ENCODE measurements at regions not wholly inside any gene's neighbourhood (a gene's known extent, or its start where the extent isn't known, plus 50 kb on each side); places are given as distances from the start of the nearest gene placed in this dataset.

DNA sequence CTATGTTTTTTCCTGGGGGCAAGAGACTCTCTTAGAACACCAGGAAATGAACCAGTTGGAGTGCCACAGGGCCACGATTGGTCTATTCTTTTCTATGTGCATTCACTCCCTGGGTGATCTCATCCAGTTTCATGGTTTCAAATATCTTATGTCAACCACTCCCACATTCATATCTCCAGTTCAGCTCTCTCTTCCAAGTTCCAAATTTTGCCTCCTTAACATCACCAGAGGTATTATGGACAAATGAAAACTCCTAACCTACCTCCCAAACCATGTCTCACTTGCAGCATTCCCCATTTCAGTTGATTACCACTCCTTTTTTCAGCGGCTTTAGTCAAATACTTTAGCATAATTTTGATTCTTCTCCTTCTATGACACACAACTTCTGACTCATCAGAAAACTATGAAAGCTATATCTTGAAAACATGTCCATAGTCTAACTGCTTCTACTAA lies 203.1 kb upstream of the SEMA6D start:
- H3K36me3 ChIP-seq (ENCODE audit: control insufficient read depth, insufficient read depth, low read length), result no peaks in the 10 kb centered on the region
- H3K27ac ChIP-seq (ENCODE audit: low read depth, low read length), result no peak overlapping the region
- H3K9me3 ChIP-seq (ENCODE audit: control insufficient read depth, insufficient read depth, low read length), result no peaks in the 10 kb centered on the region
- no peaks in the 10 kb centered on the region for H3K27me3 ChIP-seq (ENCODE audit: control insufficient read depth, insufficient read depth, low read length)
- H3K9ac ChIP-seq (ENCODE audit: low read depth, low read length), result no peak overlapping the region
- no peaks in the 10 kb centered on the region for H3K4me1 ChIP-seq (ENCODE audit: control insufficient read depth, insufficient read depth, low read length)
- H3K4me3 ChIP-seq (ENCODE audit: low read depth, low read length), result no peak overlapping the region

DNA sequence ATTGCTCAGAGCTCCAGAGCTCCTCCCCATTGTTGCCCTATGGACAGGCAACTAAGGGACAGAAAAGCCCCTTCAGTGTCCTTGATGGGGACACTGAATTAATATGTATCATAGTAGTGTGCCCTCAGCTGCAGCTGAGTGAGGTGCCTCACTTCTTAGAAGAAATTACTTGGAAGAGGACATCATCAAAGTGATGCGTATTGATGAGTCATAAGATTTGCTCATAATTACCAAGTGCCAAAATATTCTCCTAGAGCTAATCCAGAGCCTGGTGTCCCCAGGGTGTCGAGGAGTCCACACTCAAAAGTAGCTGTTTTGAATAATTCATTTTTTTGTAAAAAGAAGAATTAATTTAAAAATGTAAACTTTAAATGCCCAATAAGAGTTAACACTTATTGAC lies 200.7 kb upstream of the SEMA6D start:
- H3K9me3 ChIP-seq (ENCODE audit: control insufficient read depth, insufficient read depth, low read length), result no peaks in the 10 kb centered on the region

DNA sequence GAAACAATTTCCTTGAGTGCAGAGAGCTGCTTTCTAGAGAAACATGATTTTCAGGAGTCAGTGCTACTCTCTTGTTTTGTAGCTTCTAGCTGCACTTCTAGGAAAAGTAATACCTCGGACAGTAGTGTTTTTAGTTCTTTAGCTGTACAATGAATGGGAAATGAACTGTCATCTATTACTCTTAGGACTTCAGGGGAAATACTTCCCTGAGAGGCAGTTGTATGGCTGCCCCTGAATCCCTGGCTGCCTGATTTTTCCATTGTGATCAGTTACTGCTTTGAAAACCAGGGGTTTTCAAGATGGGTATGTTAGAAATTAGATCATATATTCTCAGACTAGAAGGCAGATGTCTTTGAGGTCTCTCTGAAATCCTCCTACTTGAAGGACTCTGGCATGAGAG lies 200.3 kb upstream of the SEMA6D start:
- Histone ChIP-seq H3K27me3 (ENCODE audit: control insufficient read depth, insufficient read depth, low read length) (no peaks in the 10 kb centered on the region), H3K4me1 (ENCODE audit: control insufficient read depth, insufficient read depth, low read length) (no peaks in the 10 kb centered on the region), H3K36me3 (ENCODE audit: control insufficient read depth, insufficient read depth, low read length) (no peaks in the 10 kb centered on the region), H3K27ac (ENCODE audit: low read depth, low read length) (no peak overlapping the region), H3K9ac (ENCODE audit: low read depth, low read length) (no peak overlapping the region), H3K9me3 (ENCODE audit: control insufficient read depth, insufficient read depth, low read length) (no peaks in the 10 kb centered on the region), H3K4me3 (ENCODE audit: low read depth, low read length) (no peak overlapping the region)

More for the DNA sequence above, 200.7 kb upstream of the SEMA6D start:
- no peak overlapping the region for H3K9ac ChIP-seq (ENCODE audit: low read depth, low read length)
- no peaks in the 10 kb centered on the region for H3K4me1 ChIP-seq (ENCODE audit: control insufficient read depth, insufficient read depth, low read length)
- H3K27ac ChIP-seq (ENCODE audit: low read depth, low read length), result no peak overlapping the region
- no peaks in the 10 kb centered on the region for H3K27me3 ChIP-seq (ENCODE audit: control insufficient read depth, insufficient read depth, low read length)
- H3K4me3 ChIP-seq (ENCODE audit: low read depth, low read length), result no peak overlapping the region
- no peaks in the 10 kb centered on the region for H3K36me3 ChIP-seq (ENCODE audit: control insufficient read depth, insufficient read depth, low read length)

DNA sequence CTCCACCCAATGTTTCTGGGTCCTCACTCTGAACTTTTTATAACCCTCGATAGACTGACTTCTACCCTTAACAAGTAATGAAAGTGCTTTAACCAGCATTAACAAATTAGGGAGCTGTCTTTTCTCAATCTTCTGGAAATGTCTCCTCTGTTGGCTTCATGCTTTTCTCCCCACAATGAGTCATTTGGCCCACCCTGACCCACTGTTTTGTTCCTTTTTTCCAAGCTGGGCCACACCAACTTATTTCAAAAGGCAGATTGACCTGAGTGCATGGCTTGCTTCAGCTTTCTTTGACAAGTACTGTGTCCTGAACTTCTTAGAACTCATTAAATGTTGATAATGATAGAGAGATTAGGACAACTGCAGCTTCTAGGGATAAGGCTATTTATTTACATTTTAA lies 199.6 kb upstream of the SEMA6D start:
- Histone ChIP-seq H3K9ac (ENCODE audit: low read depth, low read length) (no peak overlapping the region), H3K4me3 (ENCODE audit: low read depth, low read length) (no peak overlapping the region), H3K27ac (ENCODE audit: low read depth, low read length) (no peak overlapping the region), H3K9me3 (ENCODE audit: control insufficient read depth, insufficient read depth, low read length) (no peaks in the 10 kb centered on the region), H3K4me1 (ENCODE audit: control insufficient read depth, insufficient read depth, low read length) (no peaks in the 10 kb centered on the region), H3K27me3 (ENCODE audit: control insufficient read depth, insufficient read depth, low read length) (no peaks in the 10 kb centered on the region), H3K36me3 (ENCODE audit: control insufficient read depth, insufficient read depth, low read length) (no peaks in the 10 kb centered on the region)

DNA sequence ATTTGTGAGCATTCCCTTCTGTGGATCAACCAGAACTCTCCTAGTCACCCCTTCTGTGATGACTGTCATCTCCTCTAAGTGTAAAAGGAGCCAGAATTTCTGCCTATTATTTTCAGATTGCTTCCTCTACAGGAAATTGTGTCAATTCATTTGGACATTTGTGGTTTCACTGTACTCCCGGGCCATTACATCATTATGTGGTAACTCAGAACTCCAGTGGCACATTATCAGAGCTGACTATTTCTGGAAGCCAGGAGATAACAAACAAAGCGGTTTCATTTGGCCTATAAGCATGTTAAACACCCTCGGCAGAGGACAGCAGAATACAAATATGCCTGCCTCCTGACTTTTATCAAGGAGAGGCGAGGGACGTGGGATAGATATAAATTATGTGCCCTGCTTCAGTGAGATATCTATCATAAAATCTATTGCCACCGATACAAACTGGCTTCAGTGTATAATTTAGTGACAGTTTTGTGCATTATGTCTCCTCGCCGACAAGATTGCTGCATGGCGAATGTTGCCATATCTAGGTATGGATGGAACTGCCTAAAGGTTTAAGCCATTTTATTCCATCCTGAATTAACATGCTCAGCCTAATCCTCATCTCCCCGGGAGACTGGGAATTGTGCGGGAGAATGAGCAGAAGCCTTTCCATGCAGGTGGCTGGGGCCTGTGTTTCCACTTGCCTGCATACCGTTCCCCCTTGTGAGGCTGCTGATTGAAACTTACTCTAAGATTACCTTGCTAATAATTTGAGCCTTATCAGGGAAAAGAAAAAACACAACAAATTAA lies 193.4 kb upstream of the SEMA6D start:
- Histone ChIP-seq H3K36me3 (ENCODE audit: control insufficient read depth, insufficient read depth, low read length) (no peaks in the 10 kb centered on the region), H3K27me3 (ENCODE audit: control insufficient read depth, insufficient read depth, low read length) (no peaks in the 10 kb centered on the region), H3K9me3 (ENCODE audit: control insufficient read depth, insufficient read depth, low read length) (no peaks in the 10 kb centered on the region), H3K4me1 (ENCODE audit: control insufficient read depth, insufficient read depth, low read length) (no peaks in the 10 kb centered on the region), H3K27ac (ENCODE audit: low read depth, low read length) (no peak overlapping the region), H3K9ac (ENCODE audit: low read depth, low read length) (no peak overlapping the region), H3K4me3 (ENCODE audit: low read depth, low read length) (no peak overlapping the region)

DNA sequence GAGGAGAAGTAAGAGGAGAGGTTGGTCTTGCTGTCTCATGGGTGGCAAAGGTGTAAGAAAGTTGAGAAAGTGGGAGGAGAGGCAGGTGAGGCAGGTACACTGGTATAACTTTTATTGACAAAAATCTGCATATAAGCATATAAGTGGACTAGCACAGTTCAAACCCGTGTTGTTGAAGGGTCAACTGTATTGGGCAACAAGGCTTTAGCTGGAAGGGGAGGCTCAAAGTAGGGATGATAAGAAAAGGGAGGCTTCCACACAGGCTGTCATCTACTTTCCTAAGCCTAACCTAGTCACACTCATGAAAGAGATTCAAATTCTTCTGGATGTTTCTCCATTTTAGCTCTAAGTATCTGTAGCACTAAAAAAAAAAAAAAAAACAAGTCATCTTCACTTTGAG lies 188.1 kb upstream of the SEMA6D start:
- H3K4me3 ChIP-seq (ENCODE audit: low read depth, low read length), result no peak overlapping the region
- no peaks in the 10 kb centered on the region for H3K27me3 ChIP-seq (ENCODE audit: control insufficient read depth, insufficient read depth, low read length)
- no peaks in the 10 kb centered on the region for H3K4me1 ChIP-seq (ENCODE audit: control insufficient read depth, insufficient read depth, low read length)
- H3K9me3 ChIP-seq (ENCODE audit: control insufficient read depth, insufficient read depth, low read length), result no peaks in the 10 kb centered on the region
- H3K36me3 ChIP-seq (ENCODE audit: control insufficient read depth, insufficient read depth, low read length), result no peaks in the 10 kb centered on the region
- no peak overlapping the region for H3K9ac ChIP-seq (ENCODE audit: low read depth, low read length)
- H3K27ac ChIP-seq (ENCODE audit: low read depth, low read length), result no peak overlapping the region

DNA sequence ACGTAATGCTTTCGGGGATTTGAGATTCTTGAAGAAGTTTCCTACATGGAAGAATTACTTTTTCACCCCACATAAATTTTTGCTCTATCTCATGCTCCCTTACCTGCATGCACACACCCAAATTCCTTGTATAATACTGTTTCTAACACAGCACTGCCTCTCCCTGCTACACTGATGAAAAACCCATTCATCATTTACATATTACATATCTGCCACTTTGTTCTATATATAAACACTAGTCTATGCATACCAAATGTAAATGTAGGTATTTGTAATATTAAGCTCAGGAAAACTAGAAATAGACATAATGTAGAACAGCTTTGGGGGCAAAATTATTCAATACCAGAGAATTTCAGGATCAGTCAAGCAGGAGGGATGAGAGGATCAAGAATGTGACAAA lies 182.6 kb upstream of the SEMA6D start:
- H3K9me3 ChIP-seq (ENCODE audit: control insufficient read depth, insufficient read depth, low read length), result no peaks in the 10 kb centered on the region
- no peak overlapping the region for H3K4me3 ChIP-seq (ENCODE audit: low read depth, low read length)
- H3K4me1 ChIP-seq (ENCODE audit: control insufficient read depth, insufficient read depth, low read length), result no peaks in the 10 kb centered on the region
- H3K27ac ChIP-seq (ENCODE audit: low read depth, low read length), result no peak overlapping the region
- no peaks in the 10 kb centered on the region for H3K27me3 ChIP-seq (ENCODE audit: control insufficient read depth, insufficient read depth, low read length)
- H3K9ac ChIP-seq (ENCODE audit: low read depth, low read length), result no peak overlapping the region
- H3K36me3 ChIP-seq (ENCODE audit: control insufficient read depth, insufficient read depth, low read length), result no peaks in the 10 kb centered on the region

DNA sequence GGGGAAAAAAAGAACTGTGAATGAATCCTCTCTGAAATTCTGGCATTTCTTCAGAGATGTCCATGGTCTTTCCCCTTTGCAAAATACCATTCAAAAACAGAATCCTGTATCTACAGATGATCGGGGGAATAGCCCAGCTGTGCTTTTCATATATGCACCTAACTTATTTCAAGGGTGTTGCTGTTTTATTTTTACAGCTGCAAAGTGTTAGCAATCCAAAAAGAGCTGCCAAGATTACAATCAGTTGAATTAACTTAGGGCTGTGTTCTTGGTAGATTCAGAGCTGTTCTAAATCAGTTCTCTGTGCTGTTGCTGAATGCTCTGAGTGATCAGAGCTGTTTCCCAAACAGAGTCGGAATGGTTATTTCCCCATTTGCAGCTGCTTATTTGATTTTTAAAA lies 175.7 kb upstream of the SEMA6D start:
- Histone ChIP-seq H3K4me3 (ENCODE audit: low read depth, low read length) (no peak overlapping the region), H3K4me1 (ENCODE audit: control insufficient read depth, insufficient read depth, low read length) (no peaks in the 10 kb centered on the region), H3K9ac (ENCODE audit: low read depth, low read length) (no peak overlapping the region), H3K9me3 (ENCODE audit: control insufficient read depth, insufficient read depth, low read length) (no peaks in the 10 kb centered on the region), H3K36me3 (ENCODE audit: control insufficient read depth, insufficient read depth, low read length) (no peaks in the 10 kb centered on the region), H3K27me3 (ENCODE audit: control insufficient read depth, insufficient read depth, low read length) (no peaks in the 10 kb centered on the region), H3K27ac (ENCODE audit: low read depth, low read length) (no peak overlapping the region)

DNA sequence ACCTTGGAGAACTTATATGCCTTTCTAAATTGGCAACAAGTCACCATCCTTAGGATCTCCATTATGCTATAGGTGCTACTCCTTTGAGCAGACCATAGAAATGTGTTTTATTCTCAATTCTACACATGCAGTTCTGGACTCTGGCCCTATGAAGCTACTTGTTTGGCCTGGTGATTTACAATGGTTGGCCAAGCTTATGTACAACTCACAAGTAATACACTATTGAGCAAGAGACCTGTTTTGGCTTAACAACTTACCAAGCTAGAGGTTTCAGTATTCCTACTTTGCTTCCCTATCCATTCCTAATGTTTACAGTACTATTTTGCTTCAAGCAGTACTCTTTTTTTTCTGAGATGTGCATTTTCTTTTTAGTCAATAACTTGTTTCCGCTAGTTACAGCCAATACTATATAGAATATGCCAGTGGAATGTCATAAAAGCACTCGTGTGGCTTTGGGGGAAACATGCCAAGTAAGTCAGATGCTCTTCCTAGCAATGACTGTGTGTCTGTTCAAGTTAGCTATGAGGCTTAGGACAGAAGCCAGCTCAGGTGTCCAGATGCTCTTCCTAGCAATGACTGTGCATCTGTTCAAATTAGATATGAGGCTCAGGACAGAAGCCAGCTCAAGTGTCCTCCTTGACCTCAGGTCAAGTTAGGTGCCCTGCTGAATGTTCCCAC lies 174.9 kb upstream of the SEMA6D start:
- H3K4me1 ChIP-seq (ENCODE audit: control insufficient read depth, insufficient read depth, low read length), result no peaks in the 10 kb centered on the region
- H3K27me3 ChIP-seq (ENCODE audit: control insufficient read depth, insufficient read depth, low read length), result no peaks in the 10 kb centered on the region
- H3K9ac ChIP-seq (ENCODE audit: low read depth, low read length), result no peak overlapping the region
- H3K27ac ChIP-seq (ENCODE audit: low read depth, low read length), result no peak overlapping the region
- H3K9me3 ChIP-seq (ENCODE audit: control insufficient read depth, insufficient read depth, low read length), result no peaks in the 10 kb centered on the region
- H3K4me3 ChIP-seq (ENCODE audit: low read depth, low read length), result no peak overlapping the region
- H3K36me3 ChIP-seq (ENCODE audit: control insufficient read depth, insufficient read depth, low read length), result no peaks in the 10 kb centered on the region

DNA sequence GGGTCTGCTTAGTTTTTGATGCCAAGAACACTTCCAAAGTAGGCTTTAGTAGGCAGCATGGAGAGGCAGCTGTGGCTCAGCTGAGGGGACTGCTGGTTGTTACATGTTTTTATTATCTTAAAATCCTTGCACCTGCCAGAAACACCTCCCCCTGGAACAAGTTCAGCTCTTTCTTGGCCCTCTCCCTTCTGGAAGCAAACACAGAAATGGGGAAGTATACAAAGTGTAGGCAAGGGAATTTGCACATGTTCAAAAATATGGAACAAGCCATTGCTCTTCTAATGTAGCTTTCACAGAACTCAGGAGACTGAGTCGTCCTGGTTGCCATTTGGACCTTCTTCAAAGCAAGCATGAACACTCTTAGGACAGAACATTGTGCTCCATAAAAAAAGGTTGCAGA lies 169.1 kb upstream of the SEMA6D start:
- no peaks in the 10 kb centered on the region for H3K27me3 ChIP-seq (ENCODE audit: control insufficient read depth, insufficient read depth, low read length)
- no peaks in the 10 kb centered on the region for H3K4me1 ChIP-seq (ENCODE audit: control insufficient read depth, insufficient read depth, low read length)
- H3K4me3 ChIP-seq (ENCODE audit: low read depth, low read length), result no peak overlapping the region
- H3K36me3 ChIP-seq (ENCODE audit: control insufficient read depth, insufficient read depth, low read length), result no peaks in the 10 kb centered on the region
- H3K27ac ChIP-seq (ENCODE audit: low read depth, low read length), result no peak overlapping the region
- H3K9me3 ChIP-seq (ENCODE audit: control insufficient read depth, insufficient read depth, low read length), result no peaks in the 10 kb centered on the region
- no peak overlapping the region for H3K9ac ChIP-seq (ENCODE audit: low read depth, low read length)

DNA sequence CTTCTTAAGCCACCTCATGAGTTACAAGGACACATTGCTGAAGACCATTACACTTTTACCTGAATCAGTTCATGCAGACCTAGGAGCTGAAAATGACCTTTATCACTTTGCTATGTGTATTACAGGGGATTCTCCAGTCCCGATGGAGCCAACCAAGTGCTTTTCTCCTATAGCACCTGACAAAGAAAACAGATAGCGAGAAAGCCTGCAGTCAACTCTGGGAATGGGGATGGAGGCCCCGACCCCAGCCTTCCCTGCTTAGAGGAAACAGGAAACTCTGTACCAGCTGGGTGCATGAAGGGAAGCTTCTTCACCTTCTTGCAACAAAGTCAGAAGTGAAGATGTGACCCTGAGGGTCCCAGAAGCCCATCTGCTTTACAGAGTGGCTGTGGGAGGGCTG lies 168.3 kb upstream of the SEMA6D start:
- Histone ChIP-seq H3K27ac (ENCODE audit: low read depth, low read length) (no peak overlapping the region), H3K9me3 (ENCODE audit: control insufficient read depth, insufficient read depth, low read length) (no peaks in the 10 kb centered on the region), H3K4me3 (ENCODE audit: low read depth, low read length) (no peak overlapping the region), H3K27me3 (ENCODE audit: control insufficient read depth, insufficient read depth, low read length) (no peaks in the 10 kb centered on the region), H3K9ac (ENCODE audit: low read depth, low read length) (no peak overlapping the region), H3K36me3 (ENCODE audit: control insufficient read depth, insufficient read depth, low read length) (no peaks in the 10 kb centered on the region), H3K4me1 (ENCODE audit: control insufficient read depth, insufficient read depth, low read length) (no peaks in the 10 kb centered on the region)
